ENCODE measurements at regions not wholly inside any gene's neighbourhood (a gene's known extent, or its start where the extent isn't known, plus 50 kb on each side); places are given as distances from the start of the nearest gene placed in this dataset.

GRCh38 chr5:159765135-159765433 lies 151.2 kb upstream of the ADRA1B start:
- no peak for DNase-seq

- DNase-seq = no peak
Observed at GRCh38 chr5:159765760-159766517, 150.3 kb upstream of the ADRA1B start.

GRCh38 chr5:159768243-159768642 lies 148.0 kb upstream of the ADRA1B start:
- no peak for DNase-seq

DNA sequence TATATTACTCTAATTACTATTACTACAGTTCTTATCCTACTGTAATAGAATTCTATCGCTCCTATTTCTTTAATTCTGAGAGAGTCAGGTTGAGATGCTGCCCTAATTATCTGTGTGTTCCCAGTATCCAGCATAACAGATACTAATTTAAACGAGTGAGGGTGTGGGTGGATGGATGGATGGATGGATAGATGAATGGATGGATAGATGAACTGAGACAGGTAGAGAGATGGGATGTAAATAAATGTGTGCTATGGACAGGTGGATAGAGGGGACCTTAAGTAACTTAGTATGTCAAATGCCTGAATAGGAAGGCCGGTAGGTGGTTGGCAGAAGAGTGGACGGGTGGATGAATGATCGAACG lies 143.6 kb upstream of the ADRA1B start:
- no peak for DNase-seq

- DNase-seq = peak; percentile 60
Observed at GRCh38 chr5:159773062-159773924, 143.0 kb upstream of the ADRA1B start.

GRCh38 chr5:159774476-159775031 lies 141.7 kb upstream of the ADRA1B start:
- DNase-seq = no peak

GRCh38 chr5:159775890-159776289 lies 140.4 kb upstream of the ADRA1B start:
- DNase-seq = no peak

DNA sequence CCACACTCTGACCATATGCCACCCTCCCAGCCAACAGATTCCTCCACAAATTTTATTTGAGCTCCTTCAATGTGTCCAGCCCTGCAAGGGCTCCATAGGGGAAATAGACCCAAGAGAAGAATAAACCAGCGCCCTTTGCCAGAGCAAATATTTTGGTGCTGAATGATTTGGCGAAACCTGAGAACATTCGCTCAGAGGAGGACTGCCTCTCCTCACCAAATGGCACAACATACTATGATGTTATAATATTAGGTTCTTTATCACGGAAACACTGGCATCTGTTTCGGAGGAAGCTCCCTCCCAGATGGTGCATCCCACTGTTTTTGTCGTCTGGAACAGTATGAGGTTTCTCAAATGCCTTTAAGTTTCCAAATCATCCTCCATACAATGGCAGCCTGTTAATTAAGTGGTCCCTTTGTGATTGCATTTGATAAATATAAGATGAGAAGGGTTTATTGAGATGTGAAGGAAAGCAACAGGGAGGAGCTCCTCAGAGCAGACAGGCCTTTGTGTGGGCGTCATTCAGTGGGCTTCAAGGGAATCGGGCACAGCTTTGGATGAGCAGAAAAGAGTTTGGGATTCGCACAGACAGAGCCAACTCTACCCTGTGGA lies 139.1 kb upstream of the ADRA1B start:
- DNase-seq = no peak

DNA sequence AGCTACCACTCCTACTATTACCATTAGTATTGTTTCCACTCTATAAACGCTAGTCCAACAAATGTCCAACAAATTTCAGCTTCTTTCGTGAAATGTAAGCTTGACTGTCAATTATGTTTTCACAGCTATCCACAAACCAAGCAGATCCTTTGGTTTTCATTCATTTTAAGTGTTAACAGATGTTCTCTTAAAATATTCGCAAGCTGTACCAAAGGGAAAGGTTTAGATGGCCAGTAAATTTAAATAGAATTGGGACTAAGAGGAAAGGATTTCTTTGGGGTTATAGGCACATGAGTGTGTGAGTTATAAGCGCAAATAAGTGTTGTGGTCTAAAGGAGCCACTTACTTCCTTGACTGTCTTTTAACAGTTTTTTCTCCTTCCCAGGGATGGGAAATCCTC lies 136.8 kb upstream of the ADRA1B start:
- DNase-seq = no peak

DNA sequence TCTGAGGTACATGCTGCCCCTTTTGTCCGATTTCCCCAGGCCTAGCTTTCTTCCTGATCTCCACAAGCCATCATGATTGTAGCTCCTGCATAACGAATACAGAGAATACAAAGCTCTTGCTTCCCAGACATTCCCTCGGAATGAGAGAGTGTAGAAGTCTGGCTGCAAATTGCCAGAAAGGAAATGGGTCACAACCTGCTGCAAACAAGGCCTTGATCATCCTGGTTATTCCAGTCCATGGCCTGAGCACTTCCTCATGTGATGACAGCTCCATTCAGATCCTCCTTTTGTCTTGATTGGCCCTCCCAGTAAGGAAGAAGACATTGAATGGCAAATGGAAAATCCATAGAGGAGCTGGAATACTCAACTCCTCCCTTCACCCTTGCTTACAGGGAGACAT lies 136.0 kb upstream of the ADRA1B start:
- no peak for DNase-seq

- DNase-seq = no peak
Observed at GRCh38 chr5:159781626-159782157, 134.6 kb upstream of the ADRA1B start.

DNA sequence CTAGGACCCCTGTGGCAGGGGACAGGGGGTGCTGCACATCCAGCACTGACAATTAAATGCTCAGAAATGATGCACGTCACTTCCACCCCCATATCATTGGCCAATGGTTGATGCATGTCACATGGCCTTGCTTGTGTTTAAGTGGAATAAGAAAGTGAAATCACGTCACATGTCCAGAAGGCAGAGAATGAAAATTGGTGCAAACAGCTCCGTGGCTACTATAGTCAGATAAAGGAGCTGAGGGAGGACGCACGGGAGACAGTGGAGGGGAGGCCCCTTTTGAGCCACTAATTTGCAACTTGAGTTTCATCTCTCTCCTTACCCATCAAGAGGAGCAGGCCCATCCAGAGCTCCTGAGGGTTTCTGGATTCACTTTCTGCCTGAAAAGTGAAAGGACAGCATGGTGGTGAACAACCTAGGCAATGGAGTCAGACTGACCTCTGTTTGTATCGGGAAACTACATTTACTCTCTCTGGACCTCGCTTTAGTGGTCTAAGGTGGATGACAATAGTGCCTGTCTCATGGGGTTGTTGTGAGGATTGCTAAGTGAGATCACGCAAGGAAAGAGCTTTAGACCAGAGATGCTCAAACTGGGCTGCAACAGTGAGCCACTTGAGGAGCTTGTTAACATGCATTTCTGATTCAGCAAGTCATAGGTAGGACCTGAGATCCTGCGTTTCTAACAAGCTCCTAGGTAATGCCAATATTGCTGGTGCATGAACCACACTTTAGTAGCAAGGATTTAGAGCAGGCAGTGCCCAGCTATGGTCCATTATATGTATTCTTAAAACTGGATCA lies 133.9 kb upstream of the ADRA1B start:
- DNase-seq = no peak

GRCh38 chr5:159782995-159783300 lies 133.3 kb upstream of the ADRA1B start:
- no peak for DNase-seq

GRCh38 chr5:159783726-159784247 lies 132.5 kb upstream of the ADRA1B start:
- no peak for DNase-seq

DNA sequence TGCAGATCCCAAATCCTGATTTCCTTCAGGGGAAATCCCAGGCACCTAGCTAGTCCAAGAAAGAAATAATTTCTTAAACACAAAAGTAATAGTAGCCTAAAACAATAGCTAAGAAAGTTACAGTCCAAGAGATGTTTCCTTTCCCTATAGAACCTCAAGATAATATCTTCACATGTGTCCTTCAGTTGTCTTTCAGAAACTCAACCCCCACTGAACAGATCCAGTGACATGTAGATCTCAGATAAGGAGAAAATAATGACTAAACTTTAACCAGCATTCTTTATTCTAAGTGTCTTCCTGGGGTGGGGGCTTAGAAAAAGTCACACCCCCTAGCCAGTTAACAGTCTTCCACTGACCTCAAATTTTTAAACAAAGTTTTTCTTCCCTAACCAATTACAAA lies 131.3 kb upstream of the ADRA1B start:
- no peak for DNase-seq

GRCh38 chr5:159785656-159786055 lies 130.6 kb upstream of the ADRA1B start:
- no peak for DNase-seq

DNA sequence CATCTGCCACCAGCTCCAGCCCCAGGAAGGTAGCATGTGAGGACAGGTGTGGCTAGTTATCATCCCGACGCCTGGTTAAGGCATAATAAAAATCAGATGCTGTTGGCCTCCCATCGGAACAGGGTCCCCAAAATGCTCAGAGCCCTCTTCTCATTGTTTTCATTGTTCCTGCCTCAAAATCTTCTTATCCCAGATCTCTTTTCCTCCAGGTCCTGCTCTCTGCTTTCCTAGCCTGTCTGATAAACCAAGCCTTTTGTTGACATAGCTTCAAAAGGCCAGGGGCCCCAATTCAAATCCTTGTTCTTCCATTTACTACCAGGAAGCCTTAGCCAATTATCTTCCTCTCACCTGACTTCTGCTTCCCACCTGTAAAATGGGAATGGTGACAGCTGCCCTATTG lies 130.1 kb upstream of the ADRA1B start:
- DNase-seq = no peak

- DNase-seq = no peak
Observed at GRCh38 chr5:159786901-159787691, 129.2 kb upstream of the ADRA1B start.

DNA sequence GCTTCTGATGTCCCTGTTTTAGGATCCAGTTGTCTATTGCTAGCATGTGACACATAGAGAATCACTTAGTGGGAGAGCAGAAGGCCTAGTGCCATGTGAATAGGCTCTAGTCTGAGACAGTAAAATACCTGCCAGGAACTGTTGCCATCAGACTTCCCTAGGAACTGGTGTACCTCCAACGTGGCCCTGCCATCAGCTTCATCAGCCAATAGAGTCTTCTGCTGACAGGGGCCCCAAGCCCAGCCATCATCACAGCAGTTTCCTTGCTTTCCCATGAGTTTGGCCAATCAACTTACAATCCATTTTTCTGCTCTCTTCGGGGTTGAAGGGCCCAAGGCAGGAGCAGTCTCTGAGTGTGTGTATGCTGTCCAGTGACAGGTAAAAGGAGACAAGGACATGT lies 128.4 kb upstream of the ADRA1B start:
- no peak for DNase-seq

GRCh38 chr5:159788835-159789331 lies 127.4 kb upstream of the ADRA1B start:
- no peak for DNase-seq

GRCh38 chr5:159792180-159792579 lies 124.1 kb upstream of the ADRA1B start:
- DNase-seq = no peak
